Hypothalamus (tissue), 51 donors: ENCODE measurements at regions not wholly inside any gene's neighbourhood (a gene's known extent, or its start where the extent isn't known, plus 50 kb on each side); places are given as distances from the start of the nearest gene placed in this dataset.
A peak's percentile ranks its signal among the peaks of the same experiment; 100 is the strongest.

Experiments
- DNase-seq, 51 donors: peaks; one replicate each; lab custom pipeline; 2025; lab: John Stamatoyannopoulos, UW

- no peak for DNase-seq
Measured at GRCh38 chr3:35849496-35849895, 210.2 kb downstream of the ARPP21 start.

GRCh38 chr3:35849963-35850362 lies 210.6 kb downstream of the ARPP21 start:
- no peak for DNase-seq

- no peak for DNase-seq
Measured at GRCh38 chr3:35857004-35857403, 217.7 kb downstream of the ARPP21 start.

GRCh38 chr3:35862057-35862456 lies 222.7 kb downstream of the ARPP21 start:
- DNase-seq, result no peak

- DNase-seq, result no peak
Measured at GRCh38 chr3:35864871-35865270, 225.5 kb downstream of the ARPP21 start.

- no peak for DNase-seq
Measured at GRCh38 chr3:35867791-35868190, 228.5 kb downstream of the ARPP21 start.

- no peak for DNase-seq
Measured at GRCh38 chr3:35871009-35871408, 231.7 kb downstream of the ARPP21 start.

GRCh38 chr3:35883929-35884328 lies 244.6 kb downstream of the ARPP21 start:
- no peak for DNase-seq

GRCh38 chr3:35894735-35895134 lies 255.4 kb downstream of the ARPP21 start:
- no peak for DNase-seq

GRCh38 chr3:35899245-35899644 lies 259.9 kb downstream of the ARPP21 start:
- DNase-seq, result no peak

GRCh38 chr3:35900079-35900478 lies 260.8 kb downstream of the ARPP21 start:
- no peak for DNase-seq

- peak in 47 of 51 donors; percentile 1 to 82 (median 36) for DNase-seq
Measured at GRCh38 chr3:35908366-35909232, 269.3 kb downstream of the ARPP21 start.

- DNase-seq, result no peak
Measured at GRCh38 chr3:35919160-35919559, 279.8 kb downstream of the ARPP21 start.

- no peak for DNase-seq
Measured at GRCh38 chr3:35921718-35922117, 282.4 kb downstream of the ARPP21 start.

- peak in 11 of 51 donors; percentile 1 to 36 (median 13) for DNase-seq
Measured at GRCh38 chr3:35924070-35924469, 284.7 kb downstream of the ARPP21 start.

- peak in 1 of 51 donors; percentile 43 for DNase-seq
Measured at GRCh38 chr3:35927441-35927840, 288.1 kb downstream of the ARPP21 start.

GRCh38 chr3:35929158-35929557 lies 289.8 kb downstream of the ARPP21 start:
- no peak for DNase-seq

GRCh38 chr3:35931867-35932266 lies 292.5 kb downstream of the ARPP21 start:
- no peak for DNase-seq

GRCh38 chr3:35932995-35933394 lies 293.7 kb downstream of the ARPP21 start:
- DNase-seq, result peak in 13 of 51 donors; percentile 4 to 75 (median 10)

GRCh38 chr3:35936571-35936970 lies 297.2 kb downstream of the ARPP21 start:
- DNase-seq, result no peak

- no peak for DNase-seq
Measured at GRCh38 chr3:35944926-35945710, 305.8 kb downstream of the ARPP21 start.
